Heart left ventricle (tissue), 13 donors: ENCODE measurements at regions not wholly inside any gene's neighbourhood (a gene's known extent, or its start where the extent isn't known, plus 50 kb on each side); places are given as distances from the start of the nearest gene placed in this dataset.

Experiments used
- CTCF ChIP-seq, 12 donors: fragments of 200-600 bp; sonication (generic) in 4 of 12; IDR thresholded peaks; one replicate each; pipeline versions ENCODE4 v1.5.0 to v1.8.0; 2018 to 2022; ENCODE audit warnings: antibody characterized with exemption in 12 of 12, mild to moderate bottlenecking in 5 of 12
- POLR2A ChIP-seq, 2 donors: fragments of 450-650 bp; IDR thresholded peaks; one replicate each; pipeline ENCODE4 v1.6.1; 2017; ENCODE audit warnings: antibody characterized with exemption in 2 of 2, mild to moderate bottlenecking in 2 of 2, moderate library complexity in 2 of 2
- donor health status: ischemic (EF 13 %, LVEDD 7.1; RV severe dilation, severe dysfunction).
- donor health status: DM: no; HTN: yes; CAD: no.
- donor health status: DM: no; HTN: no; CAD: no.
- donor health status: ischemic (EF 25% LVEDD 6.9; RV normal size, moderate dysfunction).
- donor health status: ischemic (EF 25% LVEDD 5.7; RV mildly dilated, moderate dysfunction).
- donor health status: ischemic (EF 35%, LVEDD 5.7; RV mildly dilated, moderate dysfunction).
- donor health status: nonischemic (EF 11% LVEDD 7.7; RV severe dilation, severe dysfunction).
- donor health status: DM: yes; HTN: yes; CAD: no.
- donor health status: PGD.
- donor health status: ischemic (EF 29% LVEDD 5.4; RV normal size, mild dysfunction).
- donor health status: nonischemic (EF 23%, LVEDD 6.1; RV moderate dilation, normal function).

GRCh38 chr4:56261027-56261426 is 126.3 kb downstream of the AASDH start:
- TF ChIP-seq CTCF (IDR thresholded peaks at IDR 0.05) (no peak), POLR2A (IDR thresholded peaks at IDR 0.05) (no peak)
